NCI-H69 (cell line): ENCODE measurements at regions not wholly inside any gene's neighbourhood (a gene's known extent, or its start where the extent isn't known, plus 50 kb on each side); places are given as distances from the start of the nearest gene placed in this dataset.

Experiments
- DNase-seq: peaks from one replicate; lab custom pipeline; 2025; lab: John Stamatoyannopoulos, UW

DNA sequence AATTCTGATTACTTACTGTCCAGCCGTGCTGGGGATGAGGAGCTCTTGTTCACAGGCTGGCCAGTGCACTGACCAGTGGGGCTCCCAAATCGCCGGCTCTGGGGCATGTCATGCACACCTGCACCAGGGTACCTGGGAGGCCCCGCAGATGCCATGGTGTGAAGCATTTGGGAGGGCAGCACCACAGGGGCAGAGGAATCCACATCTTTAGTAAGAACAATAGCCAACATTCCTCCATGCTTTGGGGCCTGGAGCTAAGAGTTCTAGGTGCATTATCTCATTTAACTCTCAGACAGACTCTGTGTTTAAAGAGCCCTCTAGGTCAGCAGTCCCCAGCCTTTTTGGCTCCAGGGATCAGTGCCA is 104.2 kb downstream of the ACKR3 start:
- no peak for DNase-seq

DNA sequence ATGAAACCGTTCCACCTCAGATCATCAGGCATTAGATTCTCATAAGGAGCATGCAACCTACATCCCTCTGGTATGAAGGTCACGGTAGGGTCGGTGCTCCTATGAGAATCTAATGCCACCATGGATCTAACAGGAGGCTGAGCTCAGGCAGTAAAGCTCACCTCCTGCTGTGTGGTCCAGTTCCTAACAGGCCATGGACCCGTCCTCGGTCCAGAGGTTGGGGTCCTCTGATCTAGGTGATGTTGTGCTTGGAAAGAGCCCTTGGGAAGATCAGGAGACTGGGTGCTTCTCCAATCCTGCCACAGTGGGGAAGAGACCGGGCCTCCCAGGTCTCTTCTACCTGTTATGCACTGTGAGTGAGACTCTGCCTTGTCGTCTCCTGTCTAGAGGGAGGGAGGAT is 104.6 kb downstream of the ACKR3 start:
- DNase-seq, result no peak

DNA sequence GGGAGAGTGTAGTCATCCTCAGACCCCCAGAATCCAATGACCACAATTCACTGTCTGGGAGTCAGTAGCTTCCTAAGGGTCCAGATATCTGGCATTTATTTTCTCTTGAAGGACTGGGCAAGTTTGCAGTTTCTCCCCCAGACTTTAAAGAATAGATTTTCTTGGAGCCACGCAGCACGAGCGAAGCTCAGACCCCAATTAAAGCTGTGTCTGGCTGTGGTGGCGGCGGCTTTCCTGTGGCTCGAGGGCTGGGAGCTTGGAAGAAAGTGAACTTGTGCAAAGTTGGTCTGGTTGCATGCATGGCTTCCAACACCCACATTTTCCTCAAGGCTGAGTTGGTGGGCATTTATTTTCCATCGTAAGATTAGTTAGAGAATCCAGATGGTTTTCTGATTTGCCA is 105.0 kb downstream of the ACKR3 start:
- DNase-seq, result no peak

DNA sequence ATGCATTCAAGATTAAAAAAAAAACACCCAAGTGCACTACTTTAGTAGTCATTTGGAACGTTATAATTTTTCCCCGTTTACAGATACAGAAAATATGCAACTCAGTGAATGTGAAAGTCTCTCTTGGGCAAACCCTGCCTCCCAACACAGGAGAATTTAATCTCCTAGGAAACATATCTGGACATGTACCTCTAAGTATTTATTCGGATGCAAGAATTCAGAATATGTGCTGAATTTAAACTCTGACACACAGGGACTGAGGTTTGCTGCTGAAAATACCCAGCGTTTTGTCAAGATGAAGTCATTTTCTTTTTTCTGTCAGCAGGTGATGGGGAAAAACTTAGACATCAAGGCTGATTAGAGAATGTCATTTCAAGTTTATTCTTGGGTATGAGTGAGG is 105.4 kb downstream of the ACKR3 start:
- DNase-seq, result no peak

GRCh38 chr2:236675526-236675925 is 105.9 kb downstream of the ACKR3 start:
- DNase-seq, result no peak

GRCh38 chr2:236676136-236676873 is 106.7 kb downstream of the ACKR3 start:
- no peak for DNase-seq

DNA sequence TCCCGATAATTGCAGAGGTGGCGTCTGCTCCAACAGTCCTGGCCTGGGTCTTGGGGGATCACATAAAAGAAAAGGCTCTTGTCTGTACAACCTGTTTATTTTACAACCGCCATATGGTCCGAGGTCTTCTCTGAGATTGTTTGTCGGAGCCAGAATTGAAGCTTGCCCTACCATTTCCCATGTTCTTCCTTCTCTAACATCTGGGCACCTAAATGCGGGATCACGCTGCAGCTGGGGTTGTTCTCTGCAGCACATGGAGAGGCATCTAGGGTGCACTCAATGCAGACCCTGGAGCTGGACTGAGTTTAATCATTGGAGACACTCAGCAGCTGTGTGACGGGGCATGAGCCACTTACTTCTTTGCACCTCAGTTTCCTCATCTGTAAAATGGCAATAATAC is 107.7 kb downstream of the ACKR3 start:
- DNase-seq, result peak; percentile 31

DNA sequence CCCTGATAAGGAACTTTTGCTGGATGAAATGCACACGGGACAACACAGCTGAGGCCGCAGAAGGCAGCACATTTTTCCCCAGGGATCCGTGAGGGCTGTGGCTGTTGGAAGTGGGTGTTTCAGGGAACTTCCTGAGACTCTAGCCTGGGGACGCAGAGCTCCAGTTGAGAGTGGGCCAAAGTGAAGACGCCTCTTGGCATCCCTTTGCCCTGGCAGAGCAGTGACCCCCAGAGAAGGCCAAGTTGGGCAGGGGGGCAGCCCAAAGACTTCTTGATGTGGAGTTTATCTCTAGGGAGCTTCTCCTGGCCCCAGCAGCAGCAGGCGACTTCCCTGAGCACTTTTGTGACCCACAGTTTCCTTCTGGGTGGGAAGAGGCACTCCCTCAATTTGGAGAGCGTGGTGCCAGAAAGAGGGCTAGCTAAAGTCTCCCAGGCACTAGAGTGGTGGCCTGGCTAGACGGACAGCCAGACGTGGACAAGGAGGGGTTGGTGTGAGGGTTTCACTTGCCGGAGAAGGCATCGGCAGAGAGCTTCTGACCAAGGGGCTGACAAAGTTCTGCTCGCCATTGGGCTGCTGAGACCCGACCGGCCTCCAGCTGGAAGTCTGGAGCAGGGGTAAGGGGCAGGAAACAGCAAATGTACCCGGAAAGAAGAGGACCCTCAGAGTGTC is 108.8 kb downstream of the ACKR3 start:
- no peak for DNase-seq

GRCh38 chr2:236679884-236680860 is 110.5 kb downstream of the ACKR3 start:
- no peak for DNase-seq

DNA sequence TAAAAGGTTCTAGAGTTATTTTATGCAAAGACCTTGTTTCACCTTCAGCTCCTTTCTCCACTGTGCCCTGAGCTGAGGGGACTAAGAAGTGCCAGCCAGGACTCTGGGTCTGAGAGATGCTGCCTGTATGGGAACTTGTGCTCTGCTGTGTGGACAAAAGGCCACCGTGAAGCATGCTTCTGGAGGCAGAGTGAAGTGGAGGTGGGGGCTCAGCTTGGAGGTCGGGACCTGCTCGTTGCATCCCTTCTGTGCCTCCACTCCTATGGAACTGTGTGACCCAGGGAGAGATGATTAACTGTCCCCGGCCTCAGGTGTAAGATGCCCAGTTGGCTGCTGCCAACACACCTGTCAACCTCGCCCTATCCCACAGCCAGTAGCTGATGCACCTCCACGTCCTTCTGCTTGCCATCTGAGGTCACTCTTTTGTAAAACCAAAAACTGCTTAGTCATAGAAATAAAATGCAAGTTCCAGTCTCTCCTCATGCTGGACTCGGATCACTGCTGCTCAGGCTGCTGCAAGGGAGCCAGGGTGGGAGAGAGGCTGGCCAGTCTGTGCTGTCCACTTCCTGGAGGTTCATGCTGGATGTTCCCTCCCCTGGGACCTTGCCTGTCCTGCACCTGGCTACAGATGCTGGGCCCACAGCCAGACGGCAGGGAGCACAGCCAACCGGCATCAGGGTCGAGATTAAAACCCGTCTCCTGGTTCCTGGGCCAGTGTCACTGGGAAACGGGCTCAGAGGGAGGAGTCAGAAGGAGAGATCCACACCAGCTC is 113.2 kb downstream of the ACKR3 start:
- no peak for DNase-seq

DNA sequence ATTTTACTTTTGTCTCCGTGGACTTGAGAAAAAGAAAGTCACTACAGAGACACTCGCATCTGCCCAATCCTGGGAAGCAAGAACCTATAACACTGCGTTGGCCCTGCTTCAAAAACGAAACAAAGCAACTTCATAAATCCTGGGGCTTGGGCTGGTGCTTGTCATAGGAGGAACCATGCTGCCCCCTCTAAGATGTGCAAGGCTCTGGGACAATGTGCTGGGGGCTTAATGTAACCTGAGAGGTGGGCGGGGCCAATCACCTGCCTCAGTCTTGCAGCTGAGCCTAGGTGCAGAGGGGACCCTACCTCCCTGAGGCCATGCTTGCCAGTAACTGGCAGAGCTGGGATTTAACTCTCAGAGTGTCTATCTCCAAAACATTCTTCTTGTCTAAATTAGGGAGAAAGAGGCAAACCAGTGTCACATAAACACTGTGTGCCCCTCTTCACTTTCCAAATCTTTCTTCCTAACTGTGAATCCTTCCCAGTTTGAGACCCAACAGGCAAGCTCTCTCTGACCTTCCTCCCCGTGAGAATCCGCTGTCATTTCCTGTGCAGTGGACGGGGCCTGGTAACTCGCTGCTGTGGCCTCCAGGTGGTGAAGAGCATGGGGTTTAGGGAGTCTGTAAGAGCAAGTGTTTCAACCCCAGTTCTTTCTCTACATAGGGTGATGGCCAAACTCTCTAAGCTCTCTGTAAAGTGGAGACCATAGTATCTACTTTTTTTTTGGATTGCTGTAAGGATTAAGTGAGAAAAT is 115.1 kb downstream of the ACKR3 start:
- DNase-seq, result peak; percentile 25

DNA sequence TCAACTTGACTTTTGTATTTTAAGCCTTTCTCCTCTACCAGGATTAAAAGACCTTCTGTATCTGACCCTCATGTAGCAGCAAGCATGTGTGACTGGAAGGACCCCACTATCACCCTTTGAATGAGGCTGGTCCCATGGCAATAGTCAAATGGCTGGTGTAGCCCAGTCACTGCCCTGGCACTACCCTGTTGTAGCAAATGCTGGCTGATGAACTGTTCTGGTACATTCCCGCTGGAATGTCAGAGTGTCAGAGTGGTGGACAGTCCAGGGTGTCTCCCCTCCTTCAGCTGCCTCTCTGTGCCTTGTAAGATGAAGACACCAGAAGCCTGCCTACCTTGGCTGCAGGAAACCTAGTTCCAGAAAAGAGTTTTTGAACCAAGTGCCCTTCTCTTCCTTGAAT is 115.7 kb downstream of the ACKR3 start:
- no peak for DNase-seq

- no peak for DNase-seq
These were observed 116.4 kb downstream of the ACKR3 start for GRCh38 chr2:236685979-236686520.

DNA sequence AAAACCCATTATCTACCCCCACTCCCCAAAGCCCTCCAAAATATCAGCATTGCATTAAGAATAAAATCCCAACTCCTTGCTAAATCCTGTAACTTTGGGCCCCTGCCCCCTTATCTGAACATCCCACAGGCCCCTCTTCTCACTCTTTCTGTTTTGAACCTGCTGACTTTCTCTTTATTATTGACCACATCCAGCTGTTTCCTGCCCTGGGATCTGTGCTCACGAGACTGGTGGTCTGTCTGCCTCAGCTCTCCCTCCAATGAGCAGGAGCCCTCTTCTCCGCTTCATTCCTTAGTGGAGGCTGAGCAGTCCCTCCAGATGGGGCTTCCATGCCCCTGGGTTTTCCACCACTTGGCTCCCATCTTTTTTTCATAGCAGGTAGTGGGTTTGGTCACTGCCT is 116.9 kb downstream of the ACKR3 start:
- no peak for DNase-seq

DNA sequence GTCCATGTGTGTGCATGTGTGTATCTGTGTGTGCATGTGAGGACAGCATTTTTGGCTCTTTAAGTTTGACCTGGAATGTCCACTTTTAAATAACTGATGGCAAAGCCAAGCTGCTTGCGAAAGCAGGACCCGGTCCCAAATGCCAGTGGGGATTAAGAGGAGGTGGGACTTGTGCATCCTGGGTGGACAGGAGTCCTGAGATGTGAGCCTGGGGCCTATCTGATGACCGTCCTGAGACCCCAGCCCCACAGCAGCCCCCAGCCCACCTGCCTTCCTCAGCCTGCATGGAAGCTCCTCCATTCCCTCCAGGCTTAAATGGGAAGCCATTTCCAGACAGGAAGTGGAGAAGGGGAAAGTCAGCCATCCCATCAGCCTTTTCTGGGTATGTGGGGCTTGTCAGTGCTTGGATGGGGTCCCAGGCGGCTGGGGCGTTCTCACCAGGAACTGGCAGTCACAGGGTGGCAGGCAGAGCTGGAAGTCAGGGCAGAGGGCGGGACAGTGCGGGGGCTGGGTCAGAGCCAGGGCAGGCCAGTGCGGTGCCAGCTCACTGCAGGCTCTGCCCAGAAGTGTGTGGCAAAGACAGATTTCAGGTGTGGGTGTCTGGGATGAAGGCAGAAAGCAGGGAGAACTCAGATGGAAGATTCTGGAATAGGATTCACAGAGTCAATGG is 117.8 kb downstream of the ACKR3 start:
- DNase-seq, result no peak

GRCh38 chr2:236688157-236688556 is 118.5 kb downstream of the ACKR3 start:
- no peak for DNase-seq

- peak; percentile 3 for DNase-seq
These were observed 119.2 kb downstream of the ACKR3 start for GRCh38 chr2:236688563-236689392.

- no peak for DNase-seq
These were observed 119.7 kb downstream of the ACKR3 start for GRCh38 chr2:236689393-236689700.

- DNase-seq, result no peak
These were observed 120.4 kb downstream of the ACKR3 start for GRCh38 chr2:236689981-236690380.

DNA sequence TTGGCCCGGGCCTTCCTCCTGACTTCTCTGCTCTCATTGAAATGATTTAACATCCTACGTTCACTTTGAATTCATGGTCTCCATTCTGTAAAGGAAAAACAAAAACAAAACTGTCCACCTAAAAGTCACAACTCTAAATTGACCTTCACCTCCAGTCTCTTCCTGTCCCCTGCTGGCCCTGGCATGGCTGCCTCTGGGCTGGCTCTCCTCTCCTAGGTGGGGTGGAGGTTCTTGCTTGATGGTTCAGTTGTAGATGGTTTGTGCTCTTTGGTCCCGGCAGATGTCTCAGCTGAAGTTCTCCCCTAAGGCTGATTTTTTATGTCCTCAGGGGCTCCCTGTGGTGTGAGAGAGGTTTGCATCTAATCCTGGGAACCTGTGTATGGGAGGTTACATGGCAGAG is 121.1 kb downstream of the ACKR3 start:
- no peak for DNase-seq
